NT2/D1 (cell line): ENCODE measurements at regions not wholly inside any gene's neighbourhood (a gene's known extent, or its start where the extent isn't known, plus 50 kb on each side); places are given as distances from the start of the nearest gene placed in this dataset.

ENCODE experiments used
- DNase-seq: peaks from one replicate; pipeline ENCODE4 v3.0.0-alpha.2; 2011; ENCODE audit warnings: low read depth, low spot score
- H3K27me3 ChIP-seq: 2 replicates; pipeline ENCODE4 v1.6.0; 2011; ENCODE audit warnings: mild to moderate bottlenecking; ENCODE audit not compliant: insufficient read length, insufficient read depth
- H3K36me3 ChIP-seq: 2 replicates; pipeline ENCODE4 v1.6.1; 2011; ENCODE audit warnings: mild to moderate bottlenecking, low read length, mixed read lengths; ENCODE audit not compliant: insufficient read depth, insufficient read length
- H3K4me1 ChIP-seq: 2 replicates; pipeline ENCODE4 v1.5.1; 2011; ENCODE audit not compliant: insufficient read depth, insufficient read length
- H3K4me3 ChIP-seq: 2 replicates; pipeline ENCODE4 v1.5.1; 2011; ENCODE audit warnings: low read depth; ENCODE audit not compliant: insufficient read length
- H3K9ac ChIP-seq: 2 replicates; pipeline ENCODE4 v1.6.0; 2011; ENCODE audit warnings: low read depth; ENCODE audit not compliant: insufficient read length
- H3K9me3 ChIP-seq: 2 replicates; pipeline ENCODE4 v1.5.1; 2011; ENCODE audit warnings: mild to moderate bottlenecking, low read length; ENCODE audit not compliant: insufficient read depth
- SUZ12 ChIP-seq: IDR thresholded peaks from 2 replicates; pipeline ENCODE4 v1.6.1; 2011; ENCODE audit not compliant: insufficient read length, insufficient read depth; ENCODE audit errors: extremely low read depth
- YY1 ChIP-seq: IDR thresholded peaks from 2 replicates; pipeline ENCODE4 v1.6.1; 2011; ENCODE audit not compliant: insufficient read length, insufficient read depth
- ZNF274 ChIP-seq: IDR thresholded peaks from 2 replicates; pipeline ENCODE4 v1.6.1; 2011; ENCODE audit warnings: mild to moderate bottlenecking, low read depth, low read length

DNA sequence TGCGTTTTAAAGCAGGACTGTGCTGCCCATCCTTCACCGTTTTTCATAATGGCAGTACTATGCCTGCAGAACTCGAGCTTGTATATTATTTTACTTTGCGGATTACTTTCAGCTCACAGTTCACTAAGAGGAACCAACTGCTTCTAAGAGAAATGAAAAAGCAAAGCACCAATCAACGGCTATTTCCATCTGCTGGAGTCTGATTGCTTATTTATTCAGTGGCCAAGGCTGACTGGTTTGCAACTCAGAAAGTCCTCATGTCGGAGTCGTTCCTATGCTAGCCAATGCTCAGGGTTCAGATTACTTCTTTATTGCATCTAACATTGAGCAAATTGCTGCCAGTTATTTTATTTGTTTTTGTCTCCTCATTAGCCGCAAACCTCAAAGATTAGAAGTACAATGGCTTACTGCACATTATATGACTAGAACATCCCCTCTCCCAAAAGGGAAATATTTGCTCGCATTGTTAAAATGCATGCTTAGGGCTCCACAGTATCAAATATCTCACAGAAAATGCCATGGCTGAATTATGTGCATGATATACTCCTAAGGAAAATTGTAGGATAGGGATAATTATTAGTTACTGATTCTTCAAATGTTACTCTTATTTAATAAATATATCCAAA, 1628.2 kb upstream of the ADGRL3 start:
- Histone ChIP-seq H3K36me3 (no peaks in the 10 kb centered on the region), H3K4me3 (no peak overlapping the region), H3K9ac (no peak overlapping the region), H3K9me3 (no peaks in the 10 kb centered on the region), H3K4me1 (no peaks in the 10 kb centered on the region), H3K27me3 (no peaks in the 10 kb centered on the region)
- DNase-seq: no peak
- TF ChIP-seq ZNF274 (no peak), YY1 (no peak)

DNA sequence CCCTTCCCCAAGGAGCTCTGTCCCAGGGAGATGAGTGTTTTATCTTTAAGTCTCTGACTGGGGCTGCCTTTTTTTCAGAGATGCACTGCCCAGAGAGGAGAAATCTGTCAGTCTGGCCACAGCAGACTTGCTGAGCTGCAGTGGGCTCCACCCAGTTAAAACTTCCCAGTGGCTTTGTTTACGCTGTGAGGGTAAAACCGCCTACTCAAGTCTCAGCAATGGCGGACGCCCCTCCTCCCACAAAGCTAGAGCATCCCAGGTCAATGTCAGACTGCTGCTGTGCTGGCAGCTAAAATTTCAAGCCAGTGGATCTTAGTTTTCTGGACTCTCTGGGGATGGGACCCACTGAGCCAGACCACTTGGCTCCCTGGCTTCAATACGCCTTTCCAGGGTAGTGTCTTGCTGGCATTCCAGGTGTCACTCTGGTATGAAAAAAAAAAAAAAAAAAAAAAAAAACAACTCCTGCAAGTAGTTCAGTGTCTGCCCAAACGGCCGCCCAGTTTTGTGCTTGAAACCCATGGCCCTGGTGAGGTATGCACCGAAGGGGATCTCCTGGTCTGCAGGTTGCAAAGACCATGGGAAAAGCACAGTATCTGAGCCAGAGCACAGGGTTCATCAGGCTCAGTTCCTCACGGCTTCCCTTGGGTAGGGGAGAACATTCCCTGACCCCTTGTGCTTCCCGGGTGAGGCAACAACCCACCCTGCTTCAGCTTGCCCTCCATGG, 1616.1 kb upstream of the ADGRL3 start:
- no peak for DNase-seq

DNA sequence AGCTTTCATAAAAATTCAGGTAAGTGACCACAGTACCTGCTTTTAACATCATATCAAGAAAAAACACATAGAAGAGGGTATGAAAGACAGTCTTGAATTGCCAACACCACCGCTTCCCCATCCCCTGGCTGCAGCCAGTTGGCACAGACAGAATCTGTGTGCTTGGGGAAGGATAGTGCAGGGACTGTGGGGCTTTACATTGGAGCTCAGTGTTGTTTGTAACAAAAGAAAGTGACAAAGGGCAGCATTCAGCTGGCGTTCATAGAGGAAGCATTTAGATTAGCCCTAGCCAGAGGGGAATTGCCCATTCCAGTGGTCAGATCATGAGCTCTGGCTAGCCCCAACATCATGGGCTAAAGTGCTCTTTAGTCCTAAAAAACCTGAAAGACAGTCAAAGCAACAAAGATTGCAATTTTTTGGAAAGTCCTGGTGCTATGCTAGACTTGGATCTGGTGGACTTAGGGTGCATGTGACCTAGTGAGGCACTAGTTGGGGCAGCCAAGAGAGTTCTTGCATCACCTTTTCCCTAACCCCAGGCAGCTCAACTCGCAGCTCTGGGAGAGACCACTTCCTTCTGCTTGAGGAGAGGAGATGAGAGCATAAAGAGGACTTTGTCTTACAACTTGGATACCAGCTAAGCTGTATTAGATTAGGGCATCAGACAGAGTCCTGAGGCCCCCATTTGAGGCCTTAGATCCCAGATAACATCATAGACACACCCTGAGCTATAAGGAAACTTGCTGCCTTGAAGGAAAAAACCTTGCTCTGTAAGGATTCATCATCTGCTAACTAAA, 1602.4 kb upstream of the ADGRL3 start:
- DNase-seq: no peak
- Histone ChIP-seq H3K4me3 (no peak overlapping the region), H3K9ac (no peak overlapping the region), H3K27me3 (no peaks in the 10 kb centered on the region), H3K4me1 (no peaks in the 10 kb centered on the region), H3K9me3 (no peaks in the 10 kb centered on the region), H3K36me3 (no peaks in the 10 kb centered on the region)
- TF ChIP-seq SUZ12 (no peak), ZNF274 (no peak), YY1 (no peak)

More for the DNA sequence above, 1616.1 kb upstream of the ADGRL3 start:
- Histone ChIP-seq H3K4me3 (no peak overlapping the region), H3K4me1 (peaks cover 3% of the 10 kb centered on the region), H3K9ac (no peak overlapping the region), H3K27me3 (no peaks in the 10 kb centered on the region), H3K36me3 (no peaks in the 10 kb centered on the region), H3K9me3 (no peaks in the 10 kb centered on the region)
- TF ChIP-seq YY1 (no peak), SUZ12 (no peak), ZNF274 (no peak)

DNA sequence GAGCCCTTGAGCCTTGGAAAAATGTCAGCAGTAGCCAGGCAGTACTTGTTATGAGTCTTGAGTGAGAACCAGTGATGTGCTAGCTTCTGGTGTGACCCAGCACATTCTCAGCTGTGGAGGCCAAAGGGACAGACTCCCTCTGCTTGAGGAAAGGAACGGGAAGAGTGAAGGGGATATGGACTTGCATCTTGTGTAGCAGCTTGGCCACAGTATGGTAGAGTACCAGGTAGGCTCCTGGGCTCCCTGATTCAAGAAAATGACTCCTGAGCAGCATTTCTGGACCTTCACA, 1601.9 kb upstream of the ADGRL3 start:
- H3K9me3 ChIP-seq: no peaks in the 10 kb centered on the region
- no peaks in the 10 kb centered on the region for H3K36me3 ChIP-seq
- H3K4me3 ChIP-seq: no peak overlapping the region
- TF ChIP-seq YY1 (no peak), SUZ12 (no peak), ZNF274 (no peak)
- no peak for DNase-seq
- H3K9ac ChIP-seq: no peak overlapping the region
- no peaks in the 10 kb centered on the region for H3K4me1 ChIP-seq
- H3K27me3 ChIP-seq: no peaks in the 10 kb centered on the region

DNA sequence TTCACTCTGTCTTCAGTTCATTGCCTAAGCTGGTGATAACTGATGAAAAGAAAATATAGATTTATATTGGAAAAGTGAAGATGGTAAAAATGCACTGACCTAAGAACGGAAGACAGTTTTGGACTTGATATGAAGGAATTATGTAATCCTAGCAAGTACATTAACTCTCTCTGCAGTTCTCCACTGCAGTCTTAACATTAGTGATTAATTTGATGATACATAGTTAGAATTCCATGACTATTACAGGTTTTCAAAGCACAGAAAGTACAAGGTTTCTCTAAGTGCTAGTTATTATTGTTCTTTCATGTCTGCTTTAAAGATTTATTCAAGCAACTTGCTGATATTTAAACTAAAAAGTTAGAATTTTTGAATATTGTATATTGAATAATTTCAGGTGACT, 1591.7 kb upstream of the ADGRL3 start:
- no peak overlapping the region for H3K9ac ChIP-seq
- no peaks in the 10 kb centered on the region for H3K36me3 ChIP-seq
- DNase-seq: no peak

DNA sequence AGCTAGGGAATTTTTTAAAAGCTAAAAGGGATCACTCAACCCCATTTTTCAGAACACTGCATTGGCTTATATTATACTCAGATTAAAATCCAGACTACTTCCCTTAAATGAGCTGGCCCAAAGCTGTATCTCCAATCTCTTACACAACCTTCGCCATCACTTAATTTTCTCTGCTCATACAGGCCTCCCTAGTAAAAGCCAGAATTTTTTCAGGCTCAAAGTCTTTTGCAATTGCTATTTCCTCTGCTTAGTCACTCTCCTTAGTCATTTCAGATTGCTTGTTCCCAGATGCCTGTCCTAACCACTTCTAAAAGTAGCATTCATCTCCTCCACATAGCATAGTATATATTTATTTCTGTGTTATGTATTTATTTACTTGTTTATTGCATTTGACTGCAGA, 1587.9 kb upstream of the ADGRL3 start:
- H3K9me3 ChIP-seq: no peaks in the 10 kb centered on the region
- H3K36me3 ChIP-seq: no peaks in the 10 kb centered on the region

More for the DNA sequence above, 1591.7 kb upstream of the ADGRL3 start:
- H3K4me1 ChIP-seq: no peaks in the 10 kb centered on the region
- no peaks in the 10 kb centered on the region for H3K9me3 ChIP-seq
- H3K27me3 ChIP-seq: no peaks in the 10 kb centered on the region
- no peak for TF ChIP-seq YY1
- no peak overlapping the region for H3K4me3 ChIP-seq

DNA sequence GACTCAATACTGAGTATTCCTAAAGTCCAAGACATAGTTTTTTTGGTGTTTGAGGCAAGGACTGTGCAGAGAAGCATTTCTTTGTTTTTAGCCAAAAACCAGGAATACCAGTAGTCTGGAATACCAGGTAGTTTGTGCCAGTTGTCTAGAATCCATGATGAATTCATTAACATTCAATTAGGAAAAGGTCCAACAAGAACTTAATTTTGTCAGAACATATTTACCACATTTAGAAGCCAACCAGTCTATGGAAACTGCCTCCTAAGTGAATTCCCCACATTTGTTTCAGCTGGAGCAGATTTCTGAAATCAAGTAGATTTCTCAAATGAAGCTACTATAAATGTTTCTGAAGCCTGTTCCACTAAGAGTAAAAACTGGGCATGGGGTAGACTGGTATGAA, 1584.8 kb upstream of the ADGRL3 start:
- TF ChIP-seq YY1 (no peak), SUZ12 (no peak), ZNF274 (no peak)
- Histone ChIP-seq H3K36me3 (no peaks in the 10 kb centered on the region), H3K9ac (no peak overlapping the region), H3K27me3 (no peaks in the 10 kb centered on the region), H3K4me1 (no peaks in the 10 kb centered on the region), H3K4me3 (no peak overlapping the region), H3K9me3 (no peaks in the 10 kb centered on the region)
- no peak for DNase-seq

More for the DNA sequence above, 1587.9 kb upstream of the ADGRL3 start:
- no peaks in the 10 kb centered on the region for H3K27me3 ChIP-seq
- no peaks in the 10 kb centered on the region for H3K4me1 ChIP-seq
- no peak overlapping the region for H3K9ac ChIP-seq
- no peak overlapping the region for H3K4me3 ChIP-seq
- TF ChIP-seq ZNF274: no peak
- no peak for TF ChIP-seq YY1
- TF ChIP-seq SUZ12: no peak
- DNase-seq: no peak
